Activated T-cell treated with anti-CD3 and anti-CD28 coated beads, Interleukin-2, amount 50 U/mL, for 4 hours (primary cell): ENCODE measurements at regions not wholly inside any gene's neighbourhood (a gene's known extent, or its start where the extent isn't known, plus 50 kb on each side); places are given as distances from the start of the nearest gene placed in this dataset.
"Not testable (repeated sequence)": the region's sequence is repeated elsewhere in the genome, so short reads cannot be mapped to it uniquely, and the experiment has no call there.

ENCODE experiments used
- ATAC-seq, 2 donors: fragments of 200-7000 bp; cut with Tn5 transposase; one replicate each; pipeline ENCODE4 v1.10.0; 2021
- DNase-seq: peaks from one replicate; pipeline ENCODE4 v3.0.0-alpha.2; 2020
- H3K27me3 Mint-ChIP-seq: one replicate; pipeline ENCODE4 v1.8.0; 2021; ENCODE audit warnings: low read depth, mixed read lengths
- H3K36me3 Mint-ChIP-seq: one replicate; pipeline ENCODE4 v1.8.0; 2022; ENCODE audit warnings: mixed read lengths; ENCODE audit not compliant: insufficient read depth
- H3K4me1 Mint-ChIP-seq: one replicate; pipeline ENCODE4 v1.8.0; 2021; ENCODE audit warnings: low read depth, mixed read lengths
- H3K4me3 Mint-ChIP-seq: one replicate; pipeline ENCODE4 v1.8.0; 2021; ENCODE audit warnings: mild to moderate bottlenecking, moderate library complexity, mixed read lengths
- H3K9me3 Mint-ChIP-seq: one replicate; pipeline ENCODE4 v1.8.0; 2021; ENCODE audit warnings: mixed read lengths

GRCh38 chr3:109874896-109875708 lies 537.8 kb upstream of the DPPA4 start:
- DNase-seq: no peak
- Mint-ChIP-seq H3K4me3 (no peak overlapping the region), H3K36me3 (no peaks in the 10 kb centered on the region), H3K27me3 (no peaks in the 10 kb centered on the region), H3K4me1 (no peaks in the 10 kb centered on the region), H3K9me3 (peaks cover 8% of the 10 kb centered on the region)
- no peak for ATAC-seq

GRCh38 chr3:109877616-109878015 lies 540.3 kb upstream of the DPPA4 start:
- not testable (repeated sequence) for DNase-seq, H3K4me1 Mint-ChIP-seq, H3K4me3 Mint-ChIP-seq, ATAC-seq, H3K36me3 Mint-ChIP-seq, H3K27me3 Mint-ChIP-seq, H3K9me3 Mint-ChIP-seq

GRCh38 chr3:109882144-109882543 lies 544.8 kb upstream of the DPPA4 start:
- H3K36me3 Mint-ChIP-seq: peaks cover 6% of the 10 kb centered on the region
- peaks cover 2% of the 10 kb centered on the region for H3K4me1 Mint-ChIP-seq
- peaks cover 18% of the 10 kb centered on the region for H3K9me3 Mint-ChIP-seq
- DNase-seq: no peak
- H3K27me3 Mint-ChIP-seq: no peaks in the 10 kb centered on the region
- no peak for ATAC-seq
- H3K4me3 Mint-ChIP-seq: no peak overlapping the region

- no peak for ATAC-seq
These were observed 549.9 kb upstream of the DPPA4 start for GRCh38 chr3:109887293-109887692.

GRCh38 chr3:109888026-109888425 lies 550.7 kb upstream of the DPPA4 start:
- Mint-ChIP-seq H3K27me3 (no peaks in the 10 kb centered on the region), H3K4me3 (no peak overlapping the region), H3K9me3 (peaks cover 14% of the 10 kb centered on the region), H3K36me3 (peaks cover 6% of the 10 kb centered on the region), H3K4me1 (peaks cover 2% of the 10 kb centered on the region)
- ATAC-seq (no peak), DNase-seq (no peak)

More at GRCh38 chr3:109887293-109887692, 549.9 kb upstream of the DPPA4 start:
- Mint-ChIP-seq H3K27me3 (no peaks in the 10 kb centered on the region), H3K9me3 (peaks cover 21% of the 10 kb centered on the region), H3K4me3 (no peak overlapping the region), H3K36me3 (peaks cover 6% of the 10 kb centered on the region), H3K4me1 (peaks cover 2% of the 10 kb centered on the region)
- DNase-seq: no peak

- peaks cover 25% of the 10 kb centered on the region for H3K4me1 Mint-ChIP-seq
These were observed 560.4 kb upstream of the DPPA4 start for GRCh38 chr3:109897734-109898133.

GRCh38 chr3:109899925-109900324 lies 562.6 kb upstream of the DPPA4 start:
- no peak for DNase-seq
- Mint-ChIP-seq H3K4me3 (no peak overlapping the region), H3K27me3 (no peaks in the 10 kb centered on the region), H3K4me1 (peaks cover 25% of the 10 kb centered on the region), H3K9me3 (no peaks in the 10 kb centered on the region), H3K36me3 (no peaks in the 10 kb centered on the region)
- ATAC-seq: no peak

More at GRCh38 chr3:109897734-109898133, 560.4 kb upstream of the DPPA4 start:
- ATAC-seq (no peak), DNase-seq (no peak)
- Mint-ChIP-seq H3K27me3 (no peaks in the 10 kb centered on the region), H3K36me3 (no peaks in the 10 kb centered on the region), H3K9me3 (no peaks in the 10 kb centered on the region), H3K4me3 (no peak overlapping the region)

GRCh38 chr3:109900783-109901182 lies 563.4 kb upstream of the DPPA4 start:
- H3K4me3 Mint-ChIP-seq: no peak overlapping the region

GRCh38 chr3:109902549-109902948 lies 565.2 kb upstream of the DPPA4 start:
- no peak for ATAC-seq

More at GRCh38 chr3:109900783-109901182, 563.4 kb upstream of the DPPA4 start:
- Mint-ChIP-seq H3K9me3 (no peaks in the 10 kb centered on the region), H3K4me1 (peaks cover 25% of the 10 kb centered on the region), H3K36me3 (no peaks in the 10 kb centered on the region), H3K27me3 (no peaks in the 10 kb centered on the region)
- DNase-seq: no peak
- no peak for ATAC-seq

GRCh38 chr3:109903100-109903499 lies 565.8 kb upstream of the DPPA4 start:
- no peak for ATAC-seq
- no peak overlapping the region for H3K4me3 Mint-ChIP-seq
- H3K36me3 Mint-ChIP-seq: peaks cover 2% of the 10 kb centered on the region
- peaks cover 6% of the 10 kb centered on the region for H3K9me3 Mint-ChIP-seq
- DNase-seq: no peak
- no peaks in the 10 kb centered on the region for H3K27me3 Mint-ChIP-seq
- peaks cover 25% of the 10 kb centered on the region for H3K4me1 Mint-ChIP-seq

More at GRCh38 chr3:109902549-109902948, 565.2 kb upstream of the DPPA4 start:
- Mint-ChIP-seq H3K4me1 (peaks cover 25% of the 10 kb centered on the region), H3K36me3 (peaks cover 2% of the 10 kb centered on the region), H3K9me3 (peaks cover 6% of the 10 kb centered on the region), H3K27me3 (no peaks in the 10 kb centered on the region), H3K4me3 (no peak overlapping the region)
- DNase-seq: no peak

GRCh38 chr3:109910772-109911171 lies 573.4 kb upstream of the DPPA4 start:
- peaks cover 20% of the 10 kb centered on the region for H3K9me3 Mint-ChIP-seq
- H3K4me1 Mint-ChIP-seq: no peaks in the 10 kb centered on the region
- peaks cover 5% of the 10 kb centered on the region for H3K36me3 Mint-ChIP-seq
- no peak for ATAC-seq
- no peaks in the 10 kb centered on the region for H3K27me3 Mint-ChIP-seq
- no peak overlapping the region for H3K4me3 Mint-ChIP-seq
- no peak for DNase-seq

- Mint-ChIP-seq H3K4me3 (no peak overlapping the region), H3K4me1 (peaks cover 5% of the 10 kb centered on the region), H3K27me3 (no peaks in the 10 kb centered on the region), H3K9me3 (peaks cover 5% of the 10 kb centered on the region), H3K36me3 (peaks cover 3% of the 10 kb centered on the region)
- no peak for ATAC-seq
- DNase-seq: no peak
These were observed 581.4 kb upstream of the DPPA4 start for GRCh38 chr3:109918740-109919139.

- H3K4me1 Mint-ChIP-seq: peaks cover 5% of the 10 kb centered on the region
- H3K9me3 Mint-ChIP-seq: no peaks in the 10 kb centered on the region
- H3K27me3 Mint-ChIP-seq: no peaks in the 10 kb centered on the region
- ATAC-seq: no peak
- no peaks in the 10 kb centered on the region for H3K36me3 Mint-ChIP-seq
- no peak overlapping the region for H3K4me3 Mint-ChIP-seq
- no peak for DNase-seq
These were observed 583.4 kb upstream of the DPPA4 start for GRCh38 chr3:109920749-109921148.

GRCh38 chr3:109921509-109921908 lies 584.2 kb upstream of the DPPA4 start:
- peaks cover 5% of the 10 kb centered on the region for H3K4me1 Mint-ChIP-seq
- ATAC-seq (no peak), DNase-seq (no peak)
- H3K36me3 Mint-ChIP-seq: no peaks in the 10 kb centered on the region
- H3K27me3 Mint-ChIP-seq: no peaks in the 10 kb centered on the region
- no peak overlapping the region for H3K4me3 Mint-ChIP-seq
- H3K9me3 Mint-ChIP-seq: no peaks in the 10 kb centered on the region

GRCh38 chr3:109922856-109923255 lies 585.5 kb upstream of the DPPA4 start:
- ATAC-seq: no peak

More at GRCh38 chr3:109922856-109923255, 585.5 kb upstream of the DPPA4 start:
- DNase-seq: no peak
- Mint-ChIP-seq H3K27me3 (no peaks in the 10 kb centered on the region), H3K36me3 (no peaks in the 10 kb centered on the region), H3K9me3 (no peaks in the 10 kb centered on the region), H3K4me3 (no peak overlapping the region), H3K4me1 (peaks cover 8% of the 10 kb centered on the region)
